GM19193 (cell line): ENCODE measurements at regions not wholly inside any gene's neighbourhood (a gene's known extent, or its start where the extent isn't known, plus 50 kb on each side); places are given as distances from the start of the nearest gene placed in this dataset.

Experiments used
- POLR2A ChIP-seq: IDR thresholded peaks from 4 replicates; pipeline ENCODE4 v1.6.1; 2011; ENCODE audit not compliant: insufficient read depth, insufficient read length; ENCODE audit errors: extremely low read depth

- no peak for TF ChIP-seq POLR2A
Measured at GRCh38 chr15:85274315-85275050, 105.9 kb upstream of the AKAP13 start.

- TF ChIP-seq POLR2A = no peak
Measured at GRCh38 chr15:85276508-85276907, 103.9 kb upstream of the AKAP13 start.

- TF ChIP-seq POLR2A = no peak
Measured at GRCh38 chr15:85276921-85277320, 103.5 kb upstream of the AKAP13 start.

- no peak for TF ChIP-seq POLR2A
Measured at GRCh38 chr15:85277847-85278370, 102.5 kb upstream of the AKAP13 start.

- TF ChIP-seq POLR2A = no peak
Measured at GRCh38 chr15:85280203-85280602, 100.2 kb upstream of the AKAP13 start.

- TF ChIP-seq POLR2A = no peak
Measured at GRCh38 chr15:85281293-85281882, 99.0 kb upstream of the AKAP13 start.

- TF ChIP-seq POLR2A = no peak
Measured at GRCh38 chr15:85282504-85283115, 97.8 kb upstream of the AKAP13 start.

GRCh38 chr15:85284497-85284896 lies 95.9 kb upstream of the AKAP13 start:
- TF ChIP-seq POLR2A = no peak

GRCh38 chr15:85289677-85290365 lies 90.6 kb upstream of the AKAP13 start:
- no peak for TF ChIP-seq POLR2A

GRCh38 chr15:85296615-85297402 lies 83.6 kb upstream of the AKAP13 start:
- TF ChIP-seq POLR2A = no peak

GRCh38 chr15:85297537-85297936 lies 82.9 kb upstream of the AKAP13 start:
- TF ChIP-seq POLR2A = no peak

GRCh38 chr15:85298366-85298765 lies 82.0 kb upstream of the AKAP13 start:
- no peak for TF ChIP-seq POLR2A

GRCh38 chr15:85298941-85299340 lies 81.5 kb upstream of the AKAP13 start:
- no peak for TF ChIP-seq POLR2A

- TF ChIP-seq POLR2A = no peak
Measured at GRCh38 chr15:85302271-85302670, 78.1 kb upstream of the AKAP13 start.
